WTC11 (cell line): ENCODE measurements at regions not wholly inside any gene's neighbourhood (a gene's known extent, or its start where the extent isn't known, plus 50 kb on each side); places are given as distances from the start of the nearest gene placed in this dataset.

ENCODE experiments used
- ATAC-seq: fragments of 200-7000 bp; cut with Tn5 transposase; 2 replicates; pipeline ENCODE4 v1.10.0; 2021; ENCODE audit warnings: mild to moderate bottlenecking, moderate library complexity
- CTCF ChIA-PET: fragments of 300-600 bp; sonication (Branson Sonifier 250); formaldehyde crosslinking; loops from one replicate; lab custom pipeline; 2021; ENCODE audit warnings: antibody characterized with exemption; lab: Charles Lee
- POLR2A ChIA-PET: fragments of 350-600 bp; sonication (Branson Sonifier 250); formaldehyde crosslinking; loops from one replicate; lab custom pipeline; 2021; ENCODE audit warnings: antibody characterized with exemption; lab: Charles Lee
- DNase-seq: peaks from one replicate; pipeline ENCODE4 v3.0.0; 2021; ENCODE audit warnings: low spot score
- H3K27ac Mint-ChIP-seq: 2 replicates; pipeline ENCODE4 v1.8.0; 2021; ENCODE audit warnings: mixed read lengths
- H3K27me3 Mint-ChIP-seq: 2 replicates; pipeline ENCODE4 v1.8.0; 2021; ENCODE audit warnings: low read depth, mild to moderate bottlenecking, moderate library complexity, mixed read lengths
- H3K36me3 Mint-ChIP-seq: 2 replicates; pipeline ENCODE4 v1.8.0; 2021; ENCODE audit warnings: mixed read lengths
- H3K4me1 Mint-ChIP-seq: 2 replicates; pipeline ENCODE4 v1.8.0; 2022; ENCODE audit warnings: mixed read lengths
- H3K4me3 Mint-ChIP-seq: 2 replicates; pipeline ENCODE4 v1.8.0; 2021; ENCODE audit warnings: mild to moderate bottlenecking, moderate library complexity, mixed read lengths
- H3K9me3 Mint-ChIP-seq: 2 replicates; pipeline ENCODE4 v1.8.0; 2021; ENCODE audit warnings: mixed read lengths
- AR ChIP-seq: fragments of 250-450 bp; sonication (Bioruptor Pico); IDR thresholded peaks from 2 replicates; pipeline ENCODE4 v1.9.0; 2021; ENCODE audit warnings: mild to moderate bottlenecking
- ATF2 ChIP-seq: sonication (generic); formaldehyde crosslinking; IDR thresholded peaks from 2 replicates; pipeline ENCODE4 v1.8.1; 2022; ENCODE audit warnings: low read depth, missing genetic modification reagents, borderline replicate concordance
- ATF3 ChIP-seq: sonication (generic); formaldehyde crosslinking; conservative IDR thresholded peaks from 2 replicates; pipeline ENCODE4 v1.8.1; 2022; ENCODE audit warnings: mild to moderate bottlenecking, missing genetic modification reagents
- CREB1 ChIP-seq: sonication (generic); formaldehyde crosslinking; IDR thresholded peaks from 2 replicates; pipeline ENCODE4 v1.8.0; 2023; ENCODE audit warnings: mild to moderate bottlenecking, missing genetic modification reagents
- E2F1 ChIP-seq: sonication (generic); formaldehyde crosslinking; IDR thresholded peaks from 2 replicates; pipeline ENCODE4 v1.8.0; 2022; ENCODE audit warnings: mild to moderate bottlenecking, missing genetic modification reagents
- ERG ChIP-seq: fragments of 250-450 bp; sonication (Bioruptor Pico); IDR thresholded peaks from 2 replicates; pipeline ENCODE4 v1.8.0; 2021; ENCODE audit warnings: mild to moderate bottlenecking
- FOXP1 ChIP-seq: sonication (generic); formaldehyde crosslinking; IDR thresholded peaks from 2 replicates; pipeline ENCODE4 v1.8.0; 2022; ENCODE audit warnings: missing genetic modification reagents, mild to moderate bottlenecking, moderate library complexity, borderline replicate concordance
- IRF2 ChIP-seq: sonication (generic); formaldehyde crosslinking; IDR thresholded peaks from 2 replicates; pipeline ENCODE4 v1.8.0; 2022; ENCODE audit warnings: low read depth, missing genetic modification reagents, borderline replicate concordance
- JAZF1 ChIP-seq: fragments of 250-450 bp; sonication (Bioruptor Pico); IDR thresholded peaks from 2 replicates; pipeline ENCODE4 v1.9.0; 2021; ENCODE audit warnings: moderate library complexity, mild to moderate bottlenecking, inconsistent platforms
- MLX ChIP-seq: sonication (generic); formaldehyde crosslinking; IDR thresholded peaks from 2 replicates; pipeline ENCODE4 v1.8.1; 2023; ENCODE audit warnings: mild to moderate bottlenecking, missing genetic modification reagents, moderate library complexity
- MXD4 ChIP-seq: fragments of 250-450 bp; sonication (Bioruptor Pico); IDR thresholded peaks from 2 replicates; pipeline ENCODE4 v1.8.0; 2021; ENCODE audit warnings: mild to moderate bottlenecking, moderate library complexity, borderline replicate concordance
- NFYB ChIP-seq: sonication (generic); formaldehyde crosslinking; conservative IDR thresholded peaks from 2 replicates; pipeline ENCODE4 v1.8.0; 2022; ENCODE audit warnings: low read depth, missing genetic modification reagents
- NR2C2 ChIP-seq: sonication (generic); formaldehyde crosslinking; IDR thresholded peaks from 2 replicates; pipeline ENCODE4 v1.8.0; 2022; ENCODE audit warnings: mild to moderate bottlenecking, missing genetic modification reagents
- PREB ChIP-seq: sonication (generic); formaldehyde crosslinking; IDR thresholded peaks from 2 replicates; pipeline ENCODE4 v1.8.1; 2022; ENCODE audit warnings: mild to moderate bottlenecking, missing genetic modification reagents, moderate library complexity, borderline replicate concordance
- SMAD3 ChIP-seq: sonication (generic); formaldehyde crosslinking; IDR thresholded peaks from 2 replicates; pipeline ENCODE4 v1.8.0; 2022; ENCODE audit warnings: missing genetic modification reagents, mild to moderate bottlenecking, borderline replicate concordance
- TEAD4 ChIP-seq: sonication (generic); formaldehyde crosslinking; IDR thresholded peaks from 2 replicates; pipeline ENCODE4 v1.8.0; 2022; ENCODE audit warnings: mild to moderate bottlenecking, missing genetic modification reagents
- ZNF396 ChIP-seq: fragments of 250-450 bp; sonication (Bioruptor Pico); IDR thresholded peaks from 2 replicates; pipeline ENCODE4 v1.8.0; 2021; ENCODE audit warnings: mild to moderate bottlenecking, moderate library complexity, borderline replicate concordance
- ZNF416 ChIP-seq: fragments of 250-450 bp; sonication (Bioruptor Pico); IDR thresholded peaks from 2 replicates; pipeline ENCODE4 v1.9.0; 2021; ENCODE audit warnings: mild to moderate bottlenecking, inconsistent platforms
- ZSCAN18 ChIP-seq: fragments of 250-450 bp; sonication (Bioruptor Pico); IDR thresholded peaks from 2 replicates; pipeline ENCODE4 v2.1.2; 2022; ENCODE audit warnings: mild to moderate bottlenecking, moderate library complexity

GRCh38 chr4:180105362-180105761 is 2137.8 kb upstream of the TENM3 start:
- no peak overlapping the region for H3K4me3 Mint-ChIP-seq
- CTCF ChIA-PET, result no interaction called here
- no peak overlapping the region for H3K27ac Mint-ChIP-seq
- H3K4me1 Mint-ChIP-seq, result 0 out of 2 replicates have a peak, but pooled peaks cover 2% of the 10 kb centered on the region
- no peak for TF ChIP-seq FOXP1 (CRISPR knock-in tag)
- H3K36me3 Mint-ChIP-seq, result no peaks in the 10 kb centered on the region
- no peak for ATAC-seq
- H3K27me3 Mint-ChIP-seq, result no peaks in the 10 kb centered on the region
- no peaks in the 10 kb centered on the region for H3K9me3 Mint-ChIP-seq
- DNase-seq, result no peak
- POLR2A ChIA-PET, result no interaction called here

GRCh38 chr4:180106122-180106521 is 2137.1 kb upstream of the TENM3 start:
- ChIA-PET POLR2A (no interaction called here), CTCF (no interaction called here)
- H3K27me3 Mint-ChIP-seq, result no peaks in the 10 kb centered on the region
- H3K36me3 Mint-ChIP-seq, result no peaks in the 10 kb centered on the region
- 0 out of 2 replicates have a peak, but pooled peaks cover 2% of the 10 kb centered on the region for H3K4me1 Mint-ChIP-seq
- ATAC-seq (no peak), DNase-seq (no peak)
- H3K27ac Mint-ChIP-seq, result no peak overlapping the region
- no peaks in the 10 kb centered on the region for H3K9me3 Mint-ChIP-seq
- no peak overlapping the region for H3K4me3 Mint-ChIP-seq
- no peak for TF ChIP-seq ZNF396
- TF ChIP-seq IRF2 (CRISPR knock-in tag), result no peak
- no peak for TF ChIP-seq ZNF416 (CRISPR knock-in tag)
- no peak for TF ChIP-seq ATF2
- TF ChIP-seq NR2C2 (CRISPR knock-in tag), result no peak
- no peak for TF ChIP-seq AR (CRISPR knock-in tag)

- H3K27ac Mint-ChIP-seq, result no peak overlapping the region
- CTCF ChIA-PET, result no interaction called here
Observed at GRCh38 chr4:180106997-180107396, 2136.2 kb upstream of the TENM3 start.

More at GRCh38 chr4:180106997-180107396, 2136.2 kb upstream of the TENM3 start:
- Mint-ChIP-seq H3K36me3 (no peaks in the 10 kb centered on the region), H3K9me3 (no peaks in the 10 kb centered on the region), H3K4me1 (0 out of 2 replicates have a peak, but pooled peaks cover under 1% of the 10 kb centered on the region), H3K4me3 (no peak overlapping the region)
- ATAC-seq, result no peak
- POLR2A ChIA-PET, result no interaction called here
- TF ChIP-seq ZSCAN18 (CRISPR knock-in tag) (no peak), ATF3 (CRISPR knock-in tag) (no peak), JAZF1 (CRISPR knock-in tag) (no peak), CREB1 (no peak), SMAD3 (no peak), ERG (CRISPR knock-in tag) (no peak), PREB (CRISPR knock-in tag) (no peak), MLX (CRISPR knock-in tag) (no peak), TEAD4 (CRISPR knock-in tag) (no peak), E2F1 (no peak), NFYB (CRISPR knock-in tag) (no peak), MXD4 (CRISPR knock-in tag) (no peak)
- TF ChIP-seq, all 79 proteins: peak for 0
- H3K27me3 Mint-ChIP-seq, result no peaks in the 10 kb centered on the region
- no peak for DNase-seq
